ENCODE measurements at regions not wholly inside any gene's neighbourhood (a gene's known extent, or its start where the extent isn't known, plus 50 kb on each side); places are given as distances from the start of the nearest gene placed in this dataset.

GRCh38 chr12:46446645-46447044, 74.1 kb upstream of the SLC38A2 start:
- POLR2A ChIA-PET (ENCODE audit: unreplicated experiment), result no interaction called here

More at GRCh38 chr12:46446645-46447044, 74.1 kb upstream of the SLC38A2 start:
- Histone ChIP-seq H3K4ac (ENCODE audit: low read depth, low read length) (0 out of 2 replicates have a peak overlapping the region, but pooled peaks have one; percentile 54), H3K27me3 (ENCODE audit: control insufficient read depth, insufficient read depth, low read length) (no peaks in the 10 kb centered on the region), H2BK20ac (ENCODE audit: low read depth, low read length) (peak overlapping the region; percentile 16; the same call in 1 of the 2 replicates), H3K79me1 (ENCODE audit: low read depth in 1 of 2, low read length in 2 of 2) (no peaks in the 10 kb centered on the region), H3K9me1 (ENCODE audit: insufficient read depth, low read length) (peaks cover 9% of the 10 kb centered on the region), H4K91ac (ENCODE audit: insufficient read depth, low read depth, low read length) (no peak overlapping the region), H3K18ac (ENCODE audit: low read depth, low read length) (peak overlapping the region; percentile 44; the same call in 1 of the 2 replicates), H2AFZ (replicated peaks; ENCODE audit: low read length, poor library complexity) (no peak overlapping the region), H3K4me1 (ENCODE audit: control insufficient read depth, insufficient read depth, low read length) (peaks cover 11% of the 10 kb centered on the region), H3K9me3 (ENCODE audit: control insufficient read depth, insufficient read depth, low read length) (no peaks in the 10 kb centered on the region), H3K9ac (ENCODE audit: low read depth, low read length) (peak overlapping the region; percentile 44; the same call in 1 of the 2 replicates), H4K8ac (ENCODE audit: low read depth in 2 of 2, low read length in 2 of 2) (no peak overlapping the region), H3K36me3 (ENCODE audit: control insufficient read depth, insufficient read depth, low read length) (no peaks in the 10 kb centered on the region), H3K4me2 (ENCODE audit: low read depth, low read length) (no peak overlapping the region), H2AK5ac (ENCODE audit: low read depth, low read length) (peak overlapping the region; percentile 61; the same call in 1 of the 2 replicates), H2AK9ac (replicated peaks; ENCODE audit: low read depth, low read length, poor library complexity) (no peak overlapping the region), H2BK120ac (ENCODE audit: low read depth, low read length) (peak overlapping the region; percentile 28; the same call in 1 of the 2 replicates), H3K23ac (ENCODE audit: low read depth, low read length) (peak overlapping the region; percentile 10; the same call in 1 of the 2 replicates), H3K14ac (replicated peaks; ENCODE audit: low read depth, low read length) (0 out of 2 replicates have a peak overlapping the region, but pooled peaks have one; percentile 31), H4K5ac (ENCODE audit: low read depth, low read length) (no peak overlapping the region), H3K27ac (ENCODE audit: insufficient read depth, low read length) (no peak overlapping the region), H3K56ac (ENCODE audit: extremely low read depth, insufficient read depth, low read length) (no peak overlapping the region), H2BK5ac (ENCODE audit: low read depth, low read length, poor library complexity, severe bottlenecking) (peak overlapping the region; percentile 24), H2BK15ac (ENCODE audit: low read depth, low read length) (peak overlapping the region; percentile 19; the same call in 1 of the 3 replicates), H4K20me1 (ENCODE audit: insufficient read depth, low read length) (no peaks in the 10 kb centered on the region), H3K4me3 (ENCODE audit: insufficient read depth, low read depth, low read length) (no peak overlapping the region)
- intact Hi-C loops (cut with micrococcal nuclease) (no loop called here), in situ Hi-C loops (cut with MboI; ENCODE audit: low sequenced_read_pairs) (no loop called here), dilution Hi-C loops (cut with HindIII; ENCODE audit: low sequenced_read_pairs, unreplicated experiment) (no loop called here)
- 43 to 100% methylated on average over 1 of the region's 2 CpGs for WGBS, 2 experiments (ENCODE audit: extremely low coverage in 2 of 2, insufficient read length in 1 of 2)
- ATAC-seq (ENCODE audit: low read depth), result no peak
- BruUV-seq (replicated peaks), result no TSS peak
- no peak for TF ChIP-seq CEBPB (IDR thresholded peaks at IDR 0.05; ENCODE audit: low read depth, low read length)
- TF ChIP-seq POLR2A (IDR thresholded peaks at IDR 0.05; ENCODE audit: low read depth, low read length), result no peak
- no peak for TF ChIP-seq CHD1 (IDR thresholded peaks at IDR 0.05; ENCODE audit: low read depth, low read length)
- TF ChIP-seq MAFK (IDR thresholded peaks at IDR 0.05; ENCODE audit: low read depth, low read length), result no peak
- TF ChIP-seq ELK1 (IDR thresholded peaks at IDR 0.05; ENCODE audit: borderline replicate concordance, low read depth, low read length), result no peak
- TF ChIP-seq SMC3 (IDR thresholded peaks at IDR 0.05; ENCODE audit: low read depth, low read length), result no peak
- no peak for TF ChIP-seq USF2 (IDR thresholded peaks at IDR 0.05; ENCODE audit: low read depth, low read length)
- TF ChIP-seq RCOR1 (IDR thresholded peaks at IDR 0.05; ENCODE audit: insufficient replicate concordance, low read length), result no peak
- TF ChIP-seq MAZ (IDR thresholded peaks at IDR 0.05; ENCODE audit: borderline replicate concordance, low read depth, low read length), result no peak
- no peak for TF ChIP-seq RAD21 (IDR thresholded peaks at IDR 0.05; ENCODE audit: low read length)
- no peak for TF ChIP-seq CTCF (conservative IDR thresholded peaks at IDR 0.05; ENCODE audit: low read depth, low read length)
- CTCF ChIA-PET, result no interaction called here
- no peak for DNase-seq

Measured in IMR-90 (cell line).